H1 (cell line): ENCODE measurements at regions not wholly inside any gene's neighbourhood (a gene's known extent, or its start where the extent isn't known, plus 50 kb on each side); places are given as distances from the start of the nearest gene placed in this dataset.
A peak's percentile ranks its signal among the peaks of the same experiment; 100 is the strongest.

Experiments
- CTCF ChIA-PET: fragments of 300-600 bp; sonication (Branson Sonifier 250); formaldehyde crosslinking; loops from one replicate; lab custom pipeline; 2021; ENCODE audit not compliant: partially characterized antibody; lab: Charles Lee
- POLR2A ChIA-PET: fragments of 300-600 bp; sonication (Branson Sonifier 250); formaldehyde crosslinking; loops from one replicate; lab custom pipeline; 2021; ENCODE audit warnings: inconsistent platforms; ENCODE audit not compliant: partially characterized antibody; lab: Charles Lee
- DNase-seq, 2 experiments: peaks; one replicate each; pipeline versions ENCODE4 v3.0.0 to v3.0.0-alpha.2; 2010 to 2022; ENCODE audit warnings: low spot score in 2 of 2, low read depth in 1 of 2, mixed read lengths in 1 of 2
- FAIRE-seq: peaks from 2 replicates; lab custom pipeline; 2011; peaks lifted over from hg19 to GRCh38; lab: Jason Lieb, UNC
- H2AFZ ChIP-seq: 2 replicates; pipeline ENCODE4 v1.8.1; 2012; ENCODE audit warnings: low read length, inconsistent platforms
- H2AK5ac ChIP-seq: 2 replicates; pipeline ENCODE4 v1.6.1; 2013; ENCODE audit warnings: low read depth, low read length
- H2BK120ac ChIP-seq: replicated peaks from 2 replicates; pipeline ENCODE3; 2013; ENCODE audit warnings: low read depth, low read length, inconsistent platforms
- H2BK12ac ChIP-seq: 2 replicates; pipeline ENCODE4 v1.6.1; 2013; ENCODE audit warnings: low read depth, low read length
- H2BK15ac ChIP-seq: 2 replicates; pipeline ENCODE4 v1.6.1; 2013; ENCODE audit warnings: low read length
- H2BK20ac ChIP-seq: 2 replicates; pipeline ENCODE4 v1.6.1; 2013; ENCODE audit warnings: low read length
- H2BK5ac ChIP-seq: 2 replicates; pipeline ENCODE4 v1.6.1; 2013; ENCODE audit warnings: low read depth, low read length
- H3K14ac ChIP-seq: 2 replicates; pipeline ENCODE4 v1.6.1; 2013; ENCODE audit warnings: inconsistent platforms; ENCODE audit not compliant: insufficient read length
- H3K18ac ChIP-seq: 2 replicates; pipeline ENCODE4 v1.6.1; 2013; ENCODE audit warnings: low read length; ENCODE audit errors: extremely low read depth
- H3K23ac ChIP-seq: 2 replicates; pipeline ENCODE4 v1.6.1; 2013; ENCODE audit warnings: inconsistent platforms; ENCODE audit not compliant: insufficient read length
- H3K23me2 ChIP-seq: 2 replicates; pipeline ENCODE4 v1.6.1; 2013; ENCODE audit warnings: low read depth, low read length
- H3K27ac ChIP-seq: 2 replicates; pipeline ENCODE4 v1.6.1; 2011; ENCODE audit warnings: low read depth, low read length, inconsistent platforms
- H3K27me3 ChIP-seq, 4 experiments: replicated peaks in 1 of 4; 1 replicate in 1 of 4; 2 replicates in 3 of 4; pipeline versions ENCODE4 v1.6.1 to v1.8.1; 2011 to 2013; ENCODE audit warnings: low read length in 3 of 4, mild to moderate bottlenecking in 3 of 4, inconsistent platforms in 2 of 4, mixed read lengths in 2 of 4, moderate library complexity in 1 of 4; ENCODE audit not compliant: control insufficient read depth in 3 of 4, insufficient read depth in 3 of 4; ENCODE audit errors: extremely low read depth in 1 of 4
- H3K36me3 ChIP-seq, 4 experiments: 2 replicates each; pipeline versions ENCODE4 v1.6.1 to v1.8.1; 2011 to 2013; ENCODE audit warnings: mild to moderate bottlenecking in 4 of 4, low read length in 3 of 4, moderate library complexity in 2 of 4, control low read depth in 1 of 4, inconsistent platforms in 1 of 4; ENCODE audit not compliant: insufficient read depth in 4 of 4, control insufficient read depth in 2 of 4
- H3K4ac ChIP-seq: replicated peaks from 2 replicates; pipeline ENCODE3; 2013; ENCODE audit warnings: low read length, low read depth, mixed read lengths, inconsistent platforms; ENCODE audit not compliant: insufficient read length
- H3K4me1 ChIP-seq, 4 experiments: replicated peaks in 1 of 4; 1 replicate in 1 of 4; 2 replicates in 3 of 4; pipeline versions ENCODE4 v1.6.1 to v1.8.1; 2011 to 2013; ENCODE audit warnings: low read length in 3 of 4, inconsistent platforms in 2 of 4, mixed read lengths in 1 of 4; ENCODE audit not compliant: insufficient read depth in 4 of 4, control insufficient read depth in 3 of 4
- H3K4me2 ChIP-seq, 2 experiments: 2 replicates each; pipeline versions ENCODE4 v1.6.1 to v1.8.1; 2011 to 2013; ENCODE audit warnings: low read depth in 2 of 2, low read length in 2 of 2, control low read depth in 1 of 2, inconsistent platforms in 1 of 2, mild to moderate bottlenecking in 1 of 2; ENCODE audit not compliant: insufficient read depth in 1 of 2
- H3K4me3 ChIP-seq, 4 experiments: fragments of 200-600, 300-600 bp in 1 of 4; sonication (generic), shearing (Covaris generic), sonication (Bioruptor Twin) in 1 of 4; 2 replicates each; pipeline versions ENCODE4 v1.5.1 to v1.8.1; 2011 to 2016; ENCODE audit warnings: low read length in 4 of 4, low read depth in 3 of 4, control low read depth in 2 of 4, inconsistent platforms in 2 of 4, mild to moderate bottlenecking in 2 of 4, mixed read lengths in 1 of 4, moderate library complexity in 1 of 4; ENCODE audit not compliant: insufficient read depth in 2 of 4; ENCODE audit errors: extremely low read depth in 1 of 4
- H3K56ac ChIP-seq: replicated peaks from 2 replicates; pipeline ENCODE3; 2013; ENCODE audit warnings: low read depth, mild to moderate bottlenecking, mixed read lengths, low read length, inconsistent platforms; ENCODE audit not compliant: insufficient read length
- H3K79me1 ChIP-seq: 2 replicates; pipeline ENCODE4 v1.6.1; 2013; ENCODE audit warnings: low read depth, low read length, control low read depth
- H3K79me2 ChIP-seq, 2 experiments: 2 replicates each; pipeline versions ENCODE4 v1.6.1 to v1.8.1; 2012 to 2013; ENCODE audit warnings: low read length in 2 of 2, mild to moderate bottlenecking in 2 of 2, inconsistent platforms in 1 of 2; ENCODE audit not compliant: insufficient read depth in 2 of 2, control insufficient read depth in 1 of 2
- H3K9ac ChIP-seq, 4 experiments: replicated peaks in 1 of 4; 1 replicate in 1 of 4; 2 replicates in 3 of 4; pipeline versions ENCODE4 v1.6.1 to v1.8.1; 2011 to 2013; ENCODE audit warnings: low read depth in 3 of 4, low read length in 3 of 4, control low read depth in 2 of 4, mild to moderate bottlenecking in 2 of 4, moderate library complexity in 2 of 4, inconsistent platforms in 1 of 4; ENCODE audit errors: extremely low read depth in 1 of 4
- H3K9me3 ChIP-seq, 2 experiments: 2 replicates each; pipeline versions ENCODE4 v1.6.1 to v1.8.1; 2012 to 2013; ENCODE audit warnings: mild to moderate bottlenecking in 2 of 2, moderate library complexity in 2 of 2, control low read depth in 1 of 2, inconsistent platforms in 1 of 2, low read depth in 1 of 2, low read length in 1 of 2, mixed read lengths in 1 of 2; ENCODE audit not compliant: insufficient read depth in 2 of 2
- H4K20me1 ChIP-seq, 2 experiments: replicated peaks in 1 of 2; 2 replicates each; pipeline versions ENCODE3 to v1.8.1; 2011 to 2013; ENCODE audit warnings: inconsistent platforms in 2 of 2, low read length in 2 of 2, mild to moderate bottlenecking in 1 of 2; ENCODE audit not compliant: insufficient read depth in 2 of 2, control insufficient read depth in 1 of 2
- H4K5ac ChIP-seq: 2 replicates; pipeline ENCODE4 v1.6.1; 2013; ENCODE audit warnings: low read length, low read depth, mixed read lengths, inconsistent platforms; ENCODE audit not compliant: insufficient read length
- H4K8ac ChIP-seq: 2 replicates; pipeline ENCODE4 v1.8.0; 2013; ENCODE audit warnings: mild to moderate bottlenecking, moderate library complexity, low read length, inconsistent platforms; ENCODE audit not compliant: insufficient read depth; ENCODE audit errors: extremely low read depth
- H4K91ac ChIP-seq: replicated peaks from 2 replicates; pipeline ENCODE3; 2013; ENCODE audit warnings: low read length, mixed read lengths, inconsistent platforms; ENCODE audit not compliant: insufficient read length
- CHD1 ChIP-seq: IDR thresholded peaks from 2 replicates; pipeline ENCODE4 v1.6.1; 2012; ENCODE audit warnings: low read depth, low read length, improper control_type of control experiment
- TEAD4 ChIP-seq: IDR thresholded peaks from 2 replicates; pipeline ENCODE4 v1.6.1; 2012; ENCODE audit warnings: low read depth, low read length, inconsistent platforms, mixed read lengths
- WGBS, 2 experiments: shearing (Covaris generic) in 1 of 2; methylation state at CpG; one replicate each; pipeline versions ENCODE4 v1.1.6 to v1.1.7; 2013 to 2015; ENCODE audit warnings: low lambda C conversion rate in 2 of 2, mixed read lengths in 2 of 2, inconsistent platforms in 1 of 2, low coverage in 1 of 2, missing lambda C conversion rate in 1 of 2; ENCODE audit not compliant: insufficient replicate concordance in 2 of 2, insufficient coverage in 1 of 2, insufficient read length in 1 of 2; ENCODE audit errors: extremely low coverage in 1 of 2, missing lambda C conversion rate in 1 of 2; 5-methylcytosine and 5-hydroxymethylcytosine counted together
- TF ChIP-seq, protein P1 (sequence below): IDR thresholded peaks from 2 replicates; pipeline ENCODE4 v1.6.1; 2012; ENCODE audit warnings: low read length, inconsistent platforms

DNA sequence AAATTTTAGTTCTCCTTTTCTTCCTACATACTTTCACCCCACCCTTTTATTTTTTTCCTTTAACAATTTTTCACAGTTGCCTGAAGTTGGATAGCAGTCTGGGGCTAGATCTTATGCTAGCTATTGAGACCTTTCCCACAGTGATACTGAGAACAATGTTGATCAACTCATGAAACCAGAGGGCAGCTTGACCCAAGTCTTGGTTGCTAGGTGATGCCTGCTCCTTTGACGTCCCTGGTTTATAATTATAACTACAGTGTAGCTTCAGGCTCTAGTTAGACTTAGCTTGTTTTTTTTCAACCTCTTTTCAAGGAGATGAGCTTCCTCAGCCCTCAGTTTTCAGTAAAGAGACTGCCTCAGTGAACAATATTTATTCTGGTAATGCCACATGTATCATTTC, 648.5 kb downstream of the IRS1 start:
- Histone ChIP-seq H2BK20ac (no peak overlapping the region), H3K36me3 (no peaks in the 10 kb centered on the region), H4K91ac (no peak overlapping the region), H4K8ac (no peak overlapping the region), H4K20me1 (no peaks in the 10 kb centered on the region), H3K9me3 (no peaks in the 10 kb centered on the region), H2BK120ac (no peak overlapping the region), H3K18ac (no peak overlapping the region), H3K27ac (no peak overlapping the region), H2AFZ (peak overlapping the region; percentile 63; the same call in 1 of the 2 replicates), H3K23me2 (no peaks in the 10 kb centered on the region), H3K4ac (no peak overlapping the region), H2BK15ac (no peak overlapping the region), H3K23ac (no peak overlapping the region), H3K4me3 (no peak overlapping the region), H3K27me3 (no peaks in the 10 kb centered on the region), H4K5ac (no peak overlapping the region), H2BK5ac (no peak overlapping the region), H3K79me1 (no peaks in the 10 kb centered on the region), H3K4me1 (peaks cover 0 to 3% (median 0%) of the 10 kb centered on the region in 4 experiments; a peak in 2 of 7 replicates), H3K14ac (no peak overlapping the region), H3K4me2 (no peak overlapping the region), H3K9ac (no peak overlapping the region), H2BK12ac (no peak overlapping the region), H3K79me2 (no peaks in the 10 kb centered on the region), H3K56ac (no peak overlapping the region), H2AK5ac (no peak overlapping the region)
- ChIA-PET CTCF (no interaction called here), POLR2A (no interaction called here)
- TF ChIP-seq TEAD4 (no peak), CHD1 (no peak)
- TF ChIP-seq, protein P1, sequence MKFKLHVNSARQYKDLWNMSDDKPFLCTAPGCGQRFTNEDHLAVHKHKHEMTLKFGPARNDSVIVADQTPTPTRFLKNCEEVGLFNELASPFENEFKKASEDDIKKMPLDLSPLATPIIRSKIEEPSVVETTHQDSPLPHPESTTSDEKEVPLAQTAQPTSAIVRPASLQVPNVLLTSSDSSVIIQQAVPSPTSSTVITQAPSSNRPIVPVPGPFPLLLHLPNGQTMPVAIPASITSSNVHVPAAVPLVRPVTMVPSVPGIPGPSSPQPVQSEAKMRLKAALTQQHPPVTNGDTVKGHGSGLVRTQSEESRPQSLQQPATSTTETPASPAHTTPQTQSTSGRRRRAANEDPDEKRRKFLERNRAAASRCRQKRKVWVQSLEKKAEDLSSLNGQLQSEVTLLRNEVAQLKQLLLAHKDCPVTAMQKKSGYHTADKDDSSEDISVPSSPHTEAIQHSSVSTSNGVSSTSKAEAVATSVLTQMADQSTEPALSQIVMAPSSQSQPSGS: no peak
- FAIRE-seq (no peak), DNase-seq (no peak)
- 79% methylated on average over 1 of the region's 1 CpG; no CpG with 5 or more reads in 1 of the 2 experiments for WGBS, 2 experiments
